ENCODE measurements at regions not wholly inside any gene's neighbourhood (a gene's known extent, or its start where the extent isn't known, plus 50 kb on each side); places are given as distances from the start of the nearest gene placed in this dataset.

DNA sequence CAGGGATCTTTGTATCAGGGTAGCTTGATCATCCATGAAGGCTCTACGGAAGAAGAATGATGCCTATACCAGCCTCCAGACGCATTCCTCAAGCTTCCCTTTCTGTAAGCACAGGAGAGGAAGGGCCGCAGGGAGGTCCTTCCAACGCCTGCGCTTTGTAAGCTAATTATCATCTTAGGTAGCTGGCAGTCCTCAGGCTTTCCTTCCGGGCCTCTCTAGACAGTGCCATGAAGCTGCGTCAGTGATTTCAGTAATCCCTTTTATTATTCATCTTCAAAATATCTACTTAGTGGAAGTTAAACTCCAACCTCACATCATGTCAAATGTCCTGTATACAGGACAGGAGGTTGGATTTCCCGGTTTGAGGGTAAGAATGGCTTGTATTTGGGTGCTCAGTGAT is 92.3 kb downstream of the ETAA1 start:
- no peaks in the 10 kb centered on the region for H3K27me3 ChIP-seq (ENCODE audit: insufficient read depth, low read depth, low read length)
- no peak overlapping the region for H2AFZ ChIP-seq (ENCODE audit: low read depth, low read length)
- no peak overlapping the region for H3K9ac ChIP-seq (ENCODE audit: low read length)
- H3K27ac ChIP-seq (ENCODE audit: low read length): no peak overlapping the region
- H3K9me2 ChIP-seq (ENCODE audit: insufficient read depth, low read length): no peaks in the 10 kb centered on the region
- H3K4me2 ChIP-seq (ENCODE audit: low read length): no peak overlapping the region
- H4K20me1 ChIP-seq (ENCODE audit: insufficient read depth): no peaks in the 10 kb centered on the region
- no peaks in the 10 kb centered on the region for H3K79me2 ChIP-seq (replicated peaks; ENCODE audit: insufficient read depth, low read length)
- no peak for TF ChIP-seq EZH2 (IDR thresholded peaks at IDR 0.05; ENCODE audit: borderline replicate concordance, insufficient read depth, low read length, poor library complexity, severe bottlenecking)
- TF ChIP-seq EP300 (conservative IDR thresholded peaks at IDR 0.05; ENCODE audit: poor library complexity, severe bottlenecking): no peak
- TF ChIP-seq TAF1 (IDR thresholded peaks at IDR 0.05; ENCODE audit: low read depth): no peak
- no peaks in the 10 kb centered on the region for H3K9me3 ChIP-seq (ENCODE audit: low read length)
- H3K4me3 ChIP-seq (ENCODE audit: low read length): no peak overlapping the region
- H3F3A ChIP-seq (ENCODE audit: insufficient read depth, low read length, poor library complexity, severe bottlenecking): no peaks in the 10 kb centered on the region
- no peaks in the 10 kb centered on the region for H3K36me3 ChIP-seq (ENCODE audit: insufficient read depth, low read length)

DNA sequence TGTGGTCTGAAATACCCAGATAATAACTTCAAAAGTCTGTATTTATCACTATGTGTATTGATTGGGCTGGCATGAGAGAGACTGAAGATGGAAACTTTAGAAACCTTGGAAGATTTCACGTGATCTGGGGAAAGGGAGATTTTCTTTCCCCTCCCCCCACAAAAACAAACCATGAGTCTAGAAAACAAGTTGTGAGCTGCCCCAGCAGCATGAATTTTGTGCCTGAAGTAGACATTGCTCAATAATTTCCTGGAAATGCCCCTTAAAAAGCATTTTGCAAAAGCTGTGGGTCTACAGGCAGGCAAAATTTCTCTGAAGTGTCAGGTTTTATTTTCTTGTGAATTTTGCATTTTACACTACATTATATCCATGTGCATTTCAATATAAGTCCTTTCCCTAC is 101.8 kb downstream of the ETAA1 start:
- H3K4me3 ChIP-seq (ENCODE audit: low read length): no peak overlapping the region
- no peak overlapping the region for H3K9ac ChIP-seq (ENCODE audit: low read length)
- TF ChIP-seq MXI1 (conservative IDR thresholded peaks at IDR 0.05; ENCODE audit: poor library complexity, severe bottlenecking): no peak
- TF ChIP-seq SMC3 (conservative IDR thresholded peaks at IDR 0.05; ENCODE audit: poor library complexity): no peak
- TF ChIP-seq, protein P1, sequence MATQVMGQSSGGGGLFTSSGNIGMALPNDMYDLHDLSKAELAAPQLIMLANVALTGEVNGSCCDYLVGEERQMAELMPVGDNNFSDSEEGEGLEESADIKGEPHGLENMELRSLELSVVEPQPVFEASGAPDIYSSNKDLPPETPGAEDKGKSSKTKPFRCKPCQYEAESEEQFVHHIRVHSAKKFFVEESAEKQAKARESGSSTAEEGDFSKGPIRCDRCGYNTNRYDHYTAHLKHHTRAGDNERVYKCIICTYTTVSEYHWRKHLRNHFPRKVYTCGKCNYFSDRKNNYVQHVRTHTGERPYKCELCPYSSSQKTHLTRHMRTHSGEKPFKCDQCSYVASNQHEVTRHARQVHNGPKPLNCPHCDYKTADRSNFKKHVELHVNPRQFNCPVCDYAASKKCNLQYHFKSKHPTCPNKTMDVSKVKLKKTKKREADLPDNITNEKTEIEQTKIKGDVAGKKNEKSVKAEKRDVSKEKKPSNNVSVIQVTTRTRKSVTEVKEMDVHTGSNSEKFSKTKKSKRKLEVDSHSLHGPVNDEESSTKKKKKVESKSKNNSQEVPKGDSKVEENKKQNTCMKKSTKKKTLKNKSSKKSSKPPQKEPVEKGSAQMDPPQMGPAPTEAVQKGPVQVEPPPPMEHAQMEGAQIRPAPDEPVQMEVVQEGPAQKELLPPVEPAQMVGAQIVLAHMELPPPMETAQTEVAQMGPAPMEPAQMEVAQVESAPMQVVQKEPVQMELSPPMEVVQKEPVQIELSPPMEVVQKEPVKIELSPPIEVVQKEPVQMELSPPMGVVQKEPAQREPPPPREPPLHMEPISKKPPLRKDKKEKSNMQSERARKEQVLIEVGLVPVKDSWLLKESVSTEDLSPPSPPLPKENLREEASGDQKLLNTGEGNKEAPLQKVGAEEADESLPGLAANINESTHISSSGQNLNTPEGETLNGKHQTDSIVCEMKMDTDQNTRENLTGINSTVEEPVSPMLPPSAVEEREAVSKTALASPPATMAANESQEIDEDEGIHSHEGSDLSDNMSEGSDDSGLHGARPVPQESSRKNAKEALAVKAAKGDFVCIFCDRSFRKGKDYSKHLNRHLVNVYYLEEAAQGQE (IDR thresholded peaks at IDR 0.05; ENCODE audit: borderline replicate concordance): no peak
- no peak for TF ChIP-seq RAD21 (conservative IDR thresholded peaks at IDR 0.05)
- no peak for TF ChIP-seq EZH2 (IDR thresholded peaks at IDR 0.05; ENCODE audit: borderline replicate concordance, insufficient read depth, low read length, poor library complexity, severe bottlenecking)
- no peak for TF ChIP-seq POLR2AphosphoS5 (IDR thresholded peaks at IDR 0.05)
- TF ChIP-seq TAF1 (IDR thresholded peaks at IDR 0.05; ENCODE audit: low read depth): no peak
- no peak for TF ChIP-seq EP300 (conservative IDR thresholded peaks at IDR 0.05; ENCODE audit: poor library complexity, severe bottlenecking)
- TF ChIP-seq, protein P2, sequence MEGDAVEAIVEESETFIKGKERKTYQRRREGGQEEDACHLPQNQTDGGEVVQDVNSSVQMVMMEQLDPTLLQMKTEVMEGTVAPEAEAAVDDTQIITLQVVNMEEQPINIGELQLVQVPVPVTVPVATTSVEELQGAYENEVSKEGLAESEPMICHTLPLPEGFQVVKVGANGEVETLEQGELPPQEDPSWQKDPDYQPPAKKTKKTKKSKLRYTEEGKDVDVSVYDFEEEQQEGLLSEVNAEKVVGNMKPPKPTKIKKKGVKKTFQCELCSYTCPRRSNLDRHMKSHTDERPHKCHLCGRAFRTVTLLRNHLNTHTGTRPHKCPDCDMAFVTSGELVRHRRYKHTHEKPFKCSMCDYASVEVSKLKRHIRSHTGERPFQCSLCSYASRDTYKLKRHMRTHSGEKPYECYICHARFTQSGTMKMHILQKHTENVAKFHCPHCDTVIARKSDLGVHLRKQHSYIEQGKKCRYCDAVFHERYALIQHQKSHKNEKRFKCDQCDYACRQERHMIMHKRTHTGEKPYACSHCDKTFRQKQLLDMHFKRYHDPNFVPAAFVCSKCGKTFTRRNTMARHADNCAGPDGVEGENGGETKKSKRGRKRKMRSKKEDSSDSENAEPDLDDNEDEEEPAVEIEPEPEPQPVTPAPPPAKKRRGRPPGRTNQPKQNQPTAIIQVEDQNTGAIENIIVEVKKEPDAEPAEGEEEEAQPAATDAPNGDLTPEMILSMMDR (IDR thresholded peaks at IDR 0.05; ENCODE audit: poor library complexity, severe bottlenecking): no peak
- no peaks in the 10 kb centered on the region for H3F3A ChIP-seq (ENCODE audit: insufficient read depth, low read length, poor library complexity, severe bottlenecking)
- H3K27me3 ChIP-seq (ENCODE audit: insufficient read depth, low read depth, low read length): no peaks in the 10 kb centered on the region
- H3K36me3 ChIP-seq (ENCODE audit: insufficient read depth, low read length): no peaks in the 10 kb centered on the region
- no peak overlapping the region for H3K27ac ChIP-seq (ENCODE audit: low read length)
- no peaks in the 10 kb centered on the region for H4K20me1 ChIP-seq (ENCODE audit: insufficient read depth)
- no peaks in the 10 kb centered on the region for H3K79me2 ChIP-seq (replicated peaks; ENCODE audit: insufficient read depth, low read length)
- H3K9me3 ChIP-seq (ENCODE audit: low read length): no peaks in the 10 kb centered on the region
- H3K9me2 ChIP-seq (ENCODE audit: insufficient read depth, low read length): no peaks in the 10 kb centered on the region
- H3K4me2 ChIP-seq (ENCODE audit: low read length): no peak overlapping the region
- no peak overlapping the region for H2AFZ ChIP-seq (ENCODE audit: low read depth, low read length)

DNA sequence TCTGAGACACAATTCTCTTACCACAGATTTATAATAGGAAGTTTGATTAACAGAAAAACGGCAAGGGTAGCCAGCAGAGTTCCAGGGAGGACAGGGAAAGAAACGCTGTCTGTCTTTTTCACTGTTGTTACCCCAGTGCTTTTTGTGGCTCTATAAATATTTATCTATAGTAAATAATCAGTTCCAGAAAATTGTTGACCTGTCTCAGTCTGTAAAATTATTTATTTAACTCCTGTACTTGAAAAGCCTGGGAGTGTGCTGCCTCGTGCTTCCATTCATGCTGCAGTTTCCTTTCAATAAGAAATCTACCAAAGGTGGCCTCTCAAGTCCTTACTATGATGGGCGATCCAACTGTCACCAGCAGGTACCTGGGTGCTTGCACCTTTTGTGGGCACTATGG is 102.9 kb downstream of the ETAA1 start:
- no peaks in the 10 kb centered on the region for H3K9me2 ChIP-seq (ENCODE audit: insufficient read depth, low read length)
- no peak overlapping the region for H3K4me3 ChIP-seq (ENCODE audit: low read length)
- no peaks in the 10 kb centered on the region for H3K36me3 ChIP-seq (ENCODE audit: insufficient read depth, low read length)
- H3K4me2 ChIP-seq (ENCODE audit: low read length): no peak overlapping the region
- no peak overlapping the region for H3K27ac ChIP-seq (ENCODE audit: low read length)
- no peaks in the 10 kb centered on the region for H3K9me3 ChIP-seq (ENCODE audit: low read length)
- no peak overlapping the region for H3K9ac ChIP-seq (ENCODE audit: low read length)
- H2AFZ ChIP-seq (ENCODE audit: low read depth, low read length): no peak overlapping the region
- no peaks in the 10 kb centered on the region for H3F3A ChIP-seq (ENCODE audit: insufficient read depth, low read length, poor library complexity, severe bottlenecking)
- TF ChIP-seq EP300 (conservative IDR thresholded peaks at IDR 0.05; ENCODE audit: poor library complexity, severe bottlenecking): no peak
- TF ChIP-seq, protein P1 (IDR thresholded peaks at IDR 0.05; ENCODE audit: borderline replicate concordance): no peak
- no peaks in the 10 kb centered on the region for H4K20me1 ChIP-seq (ENCODE audit: insufficient read depth)
- no peaks in the 10 kb centered on the region for H3K27me3 ChIP-seq (ENCODE audit: insufficient read depth, low read depth, low read length)
- no peaks in the 10 kb centered on the region for H3K79me2 ChIP-seq (replicated peaks; ENCODE audit: insufficient read depth, low read length)

All from neural cell (in vitro differentiated cells).